OCI-LY3 (cell line): ENCODE measurements at regions not wholly inside any gene's neighbourhood (a gene's known extent, or its start where the extent isn't known, plus 50 kb on each side); places are given as distances from the start of the nearest gene placed in this dataset.

Experiments
- EZH2phosphoT487 ChIP-seq: fragments of 200-600 bp; shearing (Covaris generic); IDR thresholded peaks from 2 replicates; pipeline ENCODE4 v1.6.1; 2018; ENCODE audit warnings: antibody characterized with exemption, mixed run types, low read depth
- TF ChIP-seq, protein P1 (sequence below): fragments of 200-600, 300-600 bp; sonication (generic); IDR thresholded peaks from 2 replicates; pipeline ENCODE4 v1.5.1; 2014; ENCODE audit warnings: antibody characterized with exemption, low read length, low read depth

DNA sequence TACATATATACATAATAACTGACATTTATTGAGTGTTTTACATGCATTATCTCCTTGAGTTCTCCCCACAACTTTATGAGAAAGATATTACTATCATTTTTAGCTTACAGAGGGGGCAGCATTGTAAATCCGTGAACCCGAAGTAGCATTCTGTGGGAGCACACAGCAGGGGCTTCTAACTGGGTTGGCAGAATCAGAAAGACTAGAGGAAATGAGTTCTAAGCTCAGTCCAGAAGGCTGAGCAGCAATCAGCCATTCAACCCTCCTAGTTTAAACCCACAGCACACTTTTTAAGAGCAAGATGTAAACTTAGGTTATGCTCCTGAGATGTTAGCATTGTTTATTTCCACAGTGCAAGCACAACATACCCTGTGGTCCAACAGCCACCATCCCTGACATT is 177.2 kb downstream of the TMEM38B start:
- TF ChIP-seq, protein P1, sequence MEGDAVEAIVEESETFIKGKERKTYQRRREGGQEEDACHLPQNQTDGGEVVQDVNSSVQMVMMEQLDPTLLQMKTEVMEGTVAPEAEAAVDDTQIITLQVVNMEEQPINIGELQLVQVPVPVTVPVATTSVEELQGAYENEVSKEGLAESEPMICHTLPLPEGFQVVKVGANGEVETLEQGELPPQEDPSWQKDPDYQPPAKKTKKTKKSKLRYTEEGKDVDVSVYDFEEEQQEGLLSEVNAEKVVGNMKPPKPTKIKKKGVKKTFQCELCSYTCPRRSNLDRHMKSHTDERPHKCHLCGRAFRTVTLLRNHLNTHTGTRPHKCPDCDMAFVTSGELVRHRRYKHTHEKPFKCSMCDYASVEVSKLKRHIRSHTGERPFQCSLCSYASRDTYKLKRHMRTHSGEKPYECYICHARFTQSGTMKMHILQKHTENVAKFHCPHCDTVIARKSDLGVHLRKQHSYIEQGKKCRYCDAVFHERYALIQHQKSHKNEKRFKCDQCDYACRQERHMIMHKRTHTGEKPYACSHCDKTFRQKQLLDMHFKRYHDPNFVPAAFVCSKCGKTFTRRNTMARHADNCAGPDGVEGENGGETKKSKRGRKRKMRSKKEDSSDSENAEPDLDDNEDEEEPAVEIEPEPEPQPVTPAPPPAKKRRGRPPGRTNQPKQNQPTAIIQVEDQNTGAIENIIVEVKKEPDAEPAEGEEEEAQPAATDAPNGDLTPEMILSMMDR = no peak
- no peak for TF ChIP-seq EZH2phosphoT487
